ENCODE measurements at regions not wholly inside any gene's neighbourhood (a gene's known extent, or its start where the extent isn't known, plus 50 kb on each side); places are given as distances from the start of the nearest gene placed in this dataset.
A peak's percentile ranks its signal among the peaks of the same experiment; 100 is the strongest.

- DNase-seq, result no peak
- H3K27me3 ChIP-seq (ENCODE audit: insufficient read depth, low read length), result no peaks in the 10 kb centered on the region
- H3K9me3 Mint-ChIP-seq, result no peaks in the 10 kb centered on the region
- no peak overlapping the region for H3T11ph ChIP-seq (ENCODE audit: low read length)
- H3K4ac ChIP-seq (ENCODE audit: low read depth, low read length), result no peak overlapping the region
- H3K9me3 ChIP-seq (ENCODE audit: control insufficient read depth, low read depth, low read length), result no peaks in the 10 kb centered on the region
- no peak overlapping the region for H3K9ac ChIP-seq (ENCODE audit: extremely low read depth, insufficient read length, low read length)
- no peak overlapping the region for H3K4me3 Mint-ChIP-seq
- H3K14ac ChIP-seq (ENCODE audit: insufficient read depth, low read length), result no peak overlapping the region
- H3K4me1 ChIP-seq (ENCODE audit: insufficient read depth, low read length), result peaks cover 3% of the 10 kb centered on the region; the same call in 1 of the 2 replicates
- no peaks in the 10 kb centered on the region for H3K79me2 ChIP-seq (ENCODE audit: insufficient read depth, low read length)
- no peak overlapping the region for H3K56ac ChIP-seq (ENCODE audit: insufficient read length, low read depth, low read length)
- H3K36me3 Mint-ChIP-seq (ENCODE audit: insufficient read depth in 1 of 3, low read depth in 3 of 3), result no peaks in the 10 kb centered on the region
- no peak overlapping the region for H4K91ac ChIP-seq (ENCODE audit: insufficient read length, low read depth, low read length)
- peak overlapping the region in 1 of 3 experiments; percentile 45; a peak in 1 of 7 replicates for H3K27ac Mint-ChIP-seq
- H2BK12ac ChIP-seq (ENCODE audit: insufficient read length, low read depth, low read length), result no peak overlapping the region
- H3K27ac ChIP-seq (ENCODE audit: insufficient read length, low read depth, low read length), result no peak overlapping the region
- H3K18ac ChIP-seq (ENCODE audit: insufficient read length, low read depth, low read length), result no peak overlapping the region
- no peak overlapping the region for H2BK15ac ChIP-seq (ENCODE audit: low read depth, low read length)
- peaks cover 19 to 28% of the 10 kb centered on the region in 2 experiments for H3K4me1 Mint-ChIP-seq
- no peak overlapping the region for H2AFZ ChIP-seq (ENCODE audit: low read length)
- no peak overlapping the region for H4K5ac ChIP-seq (ENCODE audit: insufficient read length, low read depth, low read length)
- H3K23me2 ChIP-seq (ENCODE audit: insufficient read length, low read depth, low read length, poor library complexity, severe bottlenecking), result no peaks in the 10 kb centered on the region
- peaks cover 2% of the 10 kb centered on the region for H3K27me3 Mint-ChIP-seq (ENCODE audit: low read depth)
- no peak overlapping the region for H3K4me2 ChIP-seq (ENCODE audit: insufficient read depth, insufficient read length, low read length)
- H4K20me1 ChIP-seq (ENCODE audit: control insufficient read depth, insufficient read depth, insufficient read length), result no peaks in the 10 kb centered on the region
- H2BK120ac ChIP-seq (ENCODE audit: low read depth, low read length, poor library complexity, severe bottlenecking), result no peak overlapping the region
- H2AK5ac ChIP-seq (ENCODE audit: insufficient read length, low read length), result no peak overlapping the region
- no peak overlapping the region for H2BK5ac ChIP-seq (ENCODE audit: insufficient read length, low read length)
- no peak overlapping the region for H2BK20ac ChIP-seq (ENCODE audit: low read depth, low read length, poor library complexity, severe bottlenecking)
- no peaks in the 10 kb centered on the region for H3K79me1 ChIP-seq (ENCODE audit: insufficient read depth, low read depth, low read length, poor library complexity, severe bottlenecking)
- no peak overlapping the region for H3K23ac ChIP-seq (ENCODE audit: insufficient read length, low read depth, low read length)
- no CpG with 5 or more reads among the region's 4 CpGs for WGBS (ENCODE audit: extremely low coverage, insufficient read length, low lambda C conversion rate)
- H4K8ac ChIP-seq (replicated peaks; ENCODE audit: insufficient read length, low read depth, low read length), result no peak overlapping the region
- TF ChIP-seq, protein P1, sequence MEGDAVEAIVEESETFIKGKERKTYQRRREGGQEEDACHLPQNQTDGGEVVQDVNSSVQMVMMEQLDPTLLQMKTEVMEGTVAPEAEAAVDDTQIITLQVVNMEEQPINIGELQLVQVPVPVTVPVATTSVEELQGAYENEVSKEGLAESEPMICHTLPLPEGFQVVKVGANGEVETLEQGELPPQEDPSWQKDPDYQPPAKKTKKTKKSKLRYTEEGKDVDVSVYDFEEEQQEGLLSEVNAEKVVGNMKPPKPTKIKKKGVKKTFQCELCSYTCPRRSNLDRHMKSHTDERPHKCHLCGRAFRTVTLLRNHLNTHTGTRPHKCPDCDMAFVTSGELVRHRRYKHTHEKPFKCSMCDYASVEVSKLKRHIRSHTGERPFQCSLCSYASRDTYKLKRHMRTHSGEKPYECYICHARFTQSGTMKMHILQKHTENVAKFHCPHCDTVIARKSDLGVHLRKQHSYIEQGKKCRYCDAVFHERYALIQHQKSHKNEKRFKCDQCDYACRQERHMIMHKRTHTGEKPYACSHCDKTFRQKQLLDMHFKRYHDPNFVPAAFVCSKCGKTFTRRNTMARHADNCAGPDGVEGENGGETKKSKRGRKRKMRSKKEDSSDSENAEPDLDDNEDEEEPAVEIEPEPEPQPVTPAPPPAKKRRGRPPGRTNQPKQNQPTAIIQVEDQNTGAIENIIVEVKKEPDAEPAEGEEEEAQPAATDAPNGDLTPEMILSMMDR (conservative IDR thresholded peaks at IDR 0.05), result no peak
Measured at GRCh38 chr5:173703466-173703865, 87.0 kb upstream of the BOD1 start.

All from H9 (cell line).